H9 (cell line): ENCODE measurements at regions not wholly inside any gene's neighbourhood (a gene's known extent, or its start where the extent isn't known, plus 50 kb on each side); places are given as distances from the start of the nearest gene placed in this dataset.

Experiments used
- DNase-seq: peaks from one replicate; pipeline ENCODE4 v3.0.0-alpha.2; 2017
- H2AFZ ChIP-seq: one replicate; pipeline ENCODE4 v1.6.1; 2013; ENCODE audit warnings: mild to moderate bottlenecking, low read length, control low read depth, moderate library complexity
- H2AK5ac ChIP-seq: 2 replicates; pipeline ENCODE4 v1.6.1; 2013; ENCODE audit warnings: low read length, control low read depth, mixed read lengths; ENCODE audit not compliant: insufficient read length
- H2BK120ac ChIP-seq: one replicate; pipeline ENCODE4 v1.6.1; 2013; ENCODE audit warnings: low read depth, mild to moderate bottlenecking, low read length, control low read depth, inconsistent platforms; ENCODE audit not compliant: poor library complexity, severe bottlenecking
- H2BK12ac ChIP-seq: 2 replicates; pipeline ENCODE4 v1.6.1; 2013; ENCODE audit warnings: low read length, control low read depth, mixed read lengths, low read depth; ENCODE audit not compliant: insufficient read length
- H2BK15ac ChIP-seq: 2 replicates; pipeline ENCODE4 v1.6.1; 2013; ENCODE audit warnings: low read depth, low read length, control low read depth
- H2BK20ac ChIP-seq: one replicate; pipeline ENCODE4 v1.6.1; 2013; ENCODE audit warnings: low read depth, mild to moderate bottlenecking, low read length, control low read depth, inconsistent platforms; ENCODE audit not compliant: poor library complexity, severe bottlenecking
- H2BK5ac ChIP-seq: 2 replicates; pipeline ENCODE4 v1.6.1; 2013; ENCODE audit warnings: low read length, control low read depth, mixed read lengths; ENCODE audit not compliant: insufficient read length
- H3K14ac ChIP-seq: 2 replicates; pipeline ENCODE4 v1.6.1; 2013; ENCODE audit warnings: low read length, control low read depth; ENCODE audit not compliant: insufficient read depth
- H3K18ac ChIP-seq: 2 replicates; pipeline ENCODE4 v1.6.1; 2013; ENCODE audit warnings: low read depth, mild to moderate bottlenecking, mixed read lengths, low read length, control low read depth; ENCODE audit not compliant: insufficient read length
- H3K23ac ChIP-seq: 2 replicates; pipeline ENCODE4 v1.6.1; 2013; ENCODE audit warnings: low read length, control low read depth, mixed read lengths, low read depth; ENCODE audit not compliant: insufficient read length
- H3K23me2 ChIP-seq: 2 replicates; pipeline ENCODE4 v1.6.1; 2013; ENCODE audit warnings: low read depth, mild to moderate bottlenecking, mixed read lengths, low read length, control low read depth; ENCODE audit not compliant: insufficient read length, poor library complexity, severe bottlenecking
- H3K27ac ChIP-seq: 2 replicates; pipeline ENCODE4 v1.5.1; 2013; ENCODE audit warnings: low read length, control low read depth, mixed read lengths, low read depth; ENCODE audit not compliant: insufficient read length
- H3K27me3 ChIP-seq: 2 replicates; pipeline ENCODE4 v1.6.1; 2013; ENCODE audit warnings: low read length, control low read depth, inconsistent platforms; ENCODE audit not compliant: insufficient read depth
- H3K4ac ChIP-seq: 2 replicates; pipeline ENCODE4 v1.6.1; 2013; ENCODE audit warnings: low read depth, mild to moderate bottlenecking, control low read depth, inconsistent platforms, low read length, moderate library complexity
- H3K4me1 ChIP-seq: 2 replicates; pipeline ENCODE4 v1.6.1; 2013; ENCODE audit warnings: low read length, control low read depth, inconsistent platforms; ENCODE audit not compliant: insufficient read depth
- H3K4me2 ChIP-seq: 2 replicates; pipeline ENCODE4 v1.6.1; 2013; ENCODE audit warnings: low read length, control low read depth, mixed read lengths; ENCODE audit not compliant: insufficient read length, insufficient read depth
- H3K56ac ChIP-seq: 2 replicates; pipeline ENCODE4 v1.6.1; 2013; ENCODE audit warnings: low read depth, mild to moderate bottlenecking, mixed read lengths, low read length, control low read depth; ENCODE audit not compliant: insufficient read length
- H3K79me1 ChIP-seq: 2 replicates; pipeline ENCODE4 v1.6.1; 2013; ENCODE audit warnings: low read depth, mild to moderate bottlenecking, moderate library complexity, low read length, control low read depth, inconsistent platforms; ENCODE audit not compliant: insufficient read depth, poor library complexity, severe bottlenecking
- H3K79me2 ChIP-seq: 2 replicates; pipeline ENCODE4 v1.6.1; 2013; ENCODE audit warnings: low read length, control low read depth, inconsistent platforms; ENCODE audit not compliant: insufficient read depth
- H3K9ac ChIP-seq: 2 replicates; pipeline ENCODE4 v1.6.1; 2013; ENCODE audit warnings: low read length, control low read depth, mixed read lengths; ENCODE audit not compliant: insufficient read length; ENCODE audit errors: extremely low read depth
- H3K9me3 ChIP-seq: one replicate; pipeline ENCODE4 v1.6.1; 2013; ENCODE audit warnings: low read depth, low read length, inconsistent platforms; ENCODE audit not compliant: control insufficient read depth
- H3T11ph ChIP-seq: one replicate; pipeline ENCODE4 v1.6.1; 2013; ENCODE audit warnings: mild to moderate bottlenecking, low read length, control low read depth, inconsistent platforms
- H4K20me1 ChIP-seq: one replicate; pipeline ENCODE4 v1.6.1; 2013; ENCODE audit not compliant: control insufficient read depth, insufficient read length, insufficient read depth
- H4K5ac ChIP-seq: 2 replicates; pipeline ENCODE4 v1.6.1; 2013; ENCODE audit warnings: low read depth, mild to moderate bottlenecking, mixed read lengths, low read length, control low read depth; ENCODE audit not compliant: insufficient read length
- H4K8ac ChIP-seq: replicated peaks from 2 replicates; pipeline ENCODE4 v1.6.1; 2013; ENCODE audit warnings: low read length, control low read depth, mixed read lengths, low read depth; ENCODE audit not compliant: insufficient read length
- H4K91ac ChIP-seq: 2 replicates; pipeline ENCODE4 v1.6.1; 2013; ENCODE audit warnings: low read depth, mild to moderate bottlenecking, moderate library complexity, mixed read lengths, low read length, control low read depth; ENCODE audit not compliant: insufficient read length
- H3K27ac Mint-ChIP-seq, 3 experiments: 2 replicates in 2 of 3; 3 replicates in 1 of 3; pipeline ENCODE4 v1.8.0; 2020 to 2021; ENCODE audit warnings: mixed read lengths in 3 of 3, mild to moderate bottlenecking in 1 of 3, moderate library complexity in 1 of 3
- H3K27me3 Mint-ChIP-seq: 2 replicates; pipeline ENCODE4 v1.8.0; 2021; ENCODE audit warnings: low read depth, mild to moderate bottlenecking, moderate library complexity, mixed read lengths
- H3K36me3 Mint-ChIP-seq, 3 experiments: 2 replicates in 2 of 3; 3 replicates in 1 of 3; pipeline ENCODE4 v1.8.0; 2020 to 2021; ENCODE audit warnings: low read depth in 3 of 3, mixed read lengths in 3 of 3; ENCODE audit not compliant: insufficient read depth in 1 of 3
- H3K4me1 Mint-ChIP-seq, 2 experiments: 2 replicates each; pipeline ENCODE4 v1.8.0; 2020; ENCODE audit warnings: mixed read lengths in 2 of 2
- H3K4me3 Mint-ChIP-seq, 2 experiments: 2 replicates in 1 of 2; 3 replicates in 1 of 2; pipeline ENCODE4 v1.8.0; 2020 to 2021; ENCODE audit warnings: mild to moderate bottlenecking in 2 of 2, mixed read lengths in 2 of 2, moderate library complexity in 1 of 2
- H3K9me3 Mint-ChIP-seq, 2 experiments: 2 replicates in 1 of 2; 3 replicates in 1 of 2; pipeline ENCODE4 v1.8.0; 2020; ENCODE audit warnings: mild to moderate bottlenecking in 2 of 2, mixed read lengths in 2 of 2, moderate library complexity in 1 of 2
- CTCF ChIP-seq: fragments of 200-600 bp; sonication (generic); conservative IDR thresholded peaks from 3 replicates; pipeline ENCODE4 v1.8.0; 2021; ENCODE audit warnings: antibody characterized with exemption, mild to moderate bottlenecking
- WGBS: extraction: QIAGEN DNeasy Blood & Tissue Kit; methylation state at CpG from one replicate; pipeline ENCODE4 v1.1.7; 2013; ENCODE audit warnings: missing lambda C conversion rate, low lambda C conversion rate, mixed read lengths; ENCODE audit not compliant: insufficient read length; ENCODE audit errors: extremely low coverage; 5-methylcytosine and 5-hydroxymethylcytosine counted together

- Histone ChIP-seq H3K23ac (no peak overlapping the region), H3K4me1 (no peaks in the 10 kb centered on the region; the same call in 1 of the 2 replicates), H3K14ac (no peak overlapping the region), H3K4me2 (no peak overlapping the region), H3K56ac (no peak overlapping the region), H3K9me3 (no peaks in the 10 kb centered on the region), H2BK12ac (no peak overlapping the region), H2BK20ac (no peak overlapping the region), H2BK120ac (no peak overlapping the region), H4K5ac (no peak overlapping the region), H2BK15ac (no peak overlapping the region), H3K23me2 (no peaks in the 10 kb centered on the region), H3K9ac (no peak overlapping the region), H3K4ac (no peak overlapping the region), H4K20me1 (no peaks in the 10 kb centered on the region), H4K91ac (no peak overlapping the region), H3K27me3 (peaks cover 7% of the 10 kb centered on the region; the same call in 1 of the 2 replicates), H3K79me2 (no peaks in the 10 kb centered on the region), H2BK5ac (no peak overlapping the region), H3K27ac (no peak overlapping the region), H2AK5ac (no peak overlapping the region), H2AFZ (no peak overlapping the region), H3K79me1 (no peaks in the 10 kb centered on the region), H3T11ph (no peak overlapping the region), H3K18ac (no peak overlapping the region), H4K8ac (no peak overlapping the region)
- H3K36me3 Mint-ChIP-seq = no peaks in the 10 kb centered on the region
- peak; percentile 18 for DNase-seq
- no peak overlapping the region for H3K4me3 Mint-ChIP-seq
- H3K4me1 Mint-ChIP-seq = peaks cover 16 to 18% of the 10 kb centered on the region in 2 experiments
- no CpG with 5 or more reads among the region's 6 CpGs for WGBS
- TF ChIP-seq CTCF = no peak
- H3K27ac Mint-ChIP-seq = no peak overlapping the region
- H3K9me3 Mint-ChIP-seq = no peaks in the 10 kb centered on the region; a peak in 1 of 5 replicates
- H3K27me3 Mint-ChIP-seq = peaks cover 76% of the 10 kb centered on the region
Observed at GRCh38 chr9:126150411-126151030, 176.1 kb upstream of the MVB12B start.
